B cell (primary cell): ENCODE measurements at regions not wholly inside any gene's neighbourhood (a gene's known extent, or its start where the extent isn't known, plus 50 kb on each side); places are given as distances from the start of the nearest gene placed in this dataset.

Experiments used
- ATAC-seq: fragments of 200-7000 bp; cut with Tn5 transposase; one replicate; pipeline ENCODE4 v1.10.0; 2021; ENCODE audit warnings: low read depth, mild to moderate bottlenecking, moderate number of reproducible peaks, moderate library complexity
- CTCF ChIA-PET: fragments of 350-600 bp; sonication (Branson Sonifier 250); formaldehyde crosslinking; loops from one replicate; lab custom pipeline; 2021; ENCODE audit warnings: antibody characterized with exemption, inconsistent platforms; lab: Charles Lee
- POLR2A ChIA-PET: fragments of 350-600 bp; sonication (Branson Sonifier 250); formaldehyde crosslinking; loops from one replicate; lab custom pipeline; 2021; ENCODE audit warnings: antibody characterized with exemption; lab: Charles Lee
- DNase-seq: peaks from one replicate; pipeline ENCODE4 v3.0.0; 2013
- H2AFZ ChIP-seq: 2 replicates; pipeline ENCODE4 v1.6.1; 2012; ENCODE audit warnings: mild to moderate bottlenecking, low read depth, low read length; ENCODE audit not compliant: insufficient read depth, poor library complexity, severe bottlenecking
- H3K27ac ChIP-seq, 2 donors: 1 replicate in 1 of 2; 2 replicates in 1 of 2; pipeline ENCODE4 v1.5.1; 2012 to 2013; ENCODE audit warnings: low read length in 2 of 2, mild to moderate bottlenecking in 2 of 2, moderate library complexity in 1 of 2
- H3K27me3 ChIP-seq, 4 experiments: fragments of 200-600 bp in 1 of 4; sonication (generic) in 1 of 4; replicated peaks in 1 of 4; 1 replicate in 2 of 4; 2 replicates in 2 of 4; pipeline versions ENCODE4 v1.6.1 to v1.7.0; 2013 to 2016; ENCODE audit warnings: low read length in 3 of 4, mild to moderate bottlenecking in 2 of 4, mixed read lengths in 1 of 4, moderate library complexity in 1 of 4; ENCODE audit not compliant: insufficient read depth in 4 of 4, control insufficient read depth in 3 of 4; ENCODE audit errors: control extremely low read depth in 1 of 4
- H3K36me3 ChIP-seq, 2 experiments: replicated peaks in 1 of 2; 1 replicate in 1 of 2; 2 replicates in 1 of 2; pipeline versions ENCODE4 v1.6.1 to v1.7.1; 2013; ENCODE audit warnings: low read length in 1 of 2; ENCODE audit not compliant: insufficient read depth in 2 of 2, control insufficient read depth in 1 of 2; ENCODE audit errors: control extremely low read depth in 1 of 2, extremely low read depth in 1 of 2
- H3K4me1 ChIP-seq, 2 donors: fragments of 200-600 bp in 1 of 2; sonication (generic) in 1 of 2; 1 replicate in 1 of 2; 2 replicates in 1 of 2; pipeline versions ENCODE4 v1.5.1 to v1.6.1; 2013 to 2017; ENCODE audit warnings: low read length in 2 of 2; ENCODE audit not compliant: control insufficient read depth in 2 of 2, insufficient read depth in 2 of 2
- H3K4me2 ChIP-seq: replicated peaks from 2 replicates; pipeline ENCODE3; 2012; ENCODE audit warnings: mild to moderate bottlenecking, low read depth, low read length; ENCODE audit not compliant: poor library complexity, severe bottlenecking
- H3K4me3 ChIP-seq, 5 experiments: fragments of 200-600 bp in 1 of 5; sonication (generic) in 1 of 5; 1 replicate in 3 of 5; 2 replicates in 2 of 5; pipeline versions ENCODE4 v1.5.1 to v1.7.0; 2011 to 2016; ENCODE audit warnings: low read length in 4 of 5, mild to moderate bottlenecking in 4 of 5, low read depth in 2 of 5, control low read depth in 1 of 5, moderate library complexity in 1 of 5; ENCODE audit not compliant: insufficient read depth in 1 of 5; ENCODE audit errors: control extremely low read depth in 1 of 5, extremely low read depth in 1 of 5
- H3K79me2 ChIP-seq: fragments of 200-600 bp; sonication (generic); one replicate; pipeline ENCODE4 v1.6.0; 2016; ENCODE audit warnings: low read length; ENCODE audit not compliant: control insufficient read depth, insufficient read depth
- H3K9ac ChIP-seq: fragments of 200-600 bp; sonication (generic); 2 replicates; pipeline ENCODE4 v1.6.1; 2017; ENCODE audit warnings: mild to moderate bottlenecking, low read length, moderate library complexity
- H3K9me3 ChIP-seq, 3 donors: one replicate each; pipeline versions ENCODE4 v1.6.1 to v1.7.1; 2013; ENCODE audit warnings: low read length in 2 of 3; ENCODE audit not compliant: control insufficient read depth in 2 of 3, insufficient read depth in 1 of 3; ENCODE audit errors: control extremely low read depth in 1 of 3
- H4K20me1 ChIP-seq: 2 replicates; pipeline ENCODE4 v1.6.0; 2012; ENCODE audit warnings: mild to moderate bottlenecking, low read length; ENCODE audit not compliant: insufficient read depth, control insufficient read depth, poor library complexity, severe bottlenecking
- H3K27ac Mint-ChIP-seq: one replicate; pipeline ENCODE4 v1.8.0; 2021; ENCODE audit warnings: mixed read lengths
- H3K27me3 Mint-ChIP-seq: one replicate; pipeline ENCODE4 v1.8.0; 2021; ENCODE audit warnings: mixed read lengths
- H3K4me1 Mint-ChIP-seq: one replicate; pipeline ENCODE4 v1.8.0; 2021; ENCODE audit warnings: mixed read lengths
- H3K4me3 Mint-ChIP-seq: one replicate; pipeline ENCODE4 v1.8.0; 2021; ENCODE audit warnings: mixed read lengths
- H3K9me3 Mint-ChIP-seq: one replicate; pipeline ENCODE4 v1.8.0; 2022; ENCODE audit warnings: mixed read lengths; ENCODE audit not compliant: insufficient read depth
- EZH2 ChIP-seq: IDR thresholded peaks from 2 replicates; pipeline ENCODE4 v1.6.1; 2012; ENCODE audit warnings: borderline replicate concordance, low read depth, mild to moderate bottlenecking, moderate library complexity, low read length; ENCODE audit not compliant: insufficient read depth, poor library complexity, severe bottlenecking
- WGBS: methylation state at CpG from one replicate; pipeline ENCODE4 v1.1.5; 2013; ENCODE audit warnings: missing lambda C conversion rate; ENCODE audit not compliant: insufficient coverage; 5-methylcytosine and 5-hydroxymethylcytosine counted together
- intact Hi-C: fragments of 100-400 bp; cut with micrococcal nuclease; formaldehyde crosslinking; loops from one replicate; pipeline ENCODE4 v1.10.0; 2022
- TF ChIP-seq, protein P1 (sequence below): fragments of 200-600 bp; IDR thresholded peaks from one replicate; pipeline ENCODE4 v1.8.0; 2022; ENCODE audit warnings: antibody characterized with exemption, mild to moderate bottlenecking

DNA sequence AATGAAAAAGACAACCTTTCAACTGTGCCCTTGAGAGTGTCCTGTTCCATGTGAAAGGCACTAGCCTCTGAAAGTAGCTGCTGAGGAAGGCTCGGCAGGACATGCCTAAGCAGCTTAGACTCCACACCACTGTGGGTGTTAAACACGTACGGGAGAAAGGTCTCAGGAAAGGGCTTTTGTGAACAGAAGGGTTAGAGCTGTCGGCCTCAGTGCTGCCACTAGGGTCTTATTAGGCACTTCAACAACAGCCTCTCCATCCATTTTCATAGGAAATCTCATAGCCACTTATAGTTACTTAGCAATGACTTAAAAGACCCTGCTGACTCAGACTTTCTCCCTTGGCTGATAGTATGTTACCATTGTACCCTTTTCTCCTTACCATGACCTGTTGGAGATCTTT lies 662.8 kb downstream of the TBC1D32 start:
- intact Hi-C loops, result no loop called here
- H2AFZ ChIP-seq, result no peak overlapping the region
- no peak overlapping the region for H3K4me2 ChIP-seq
- Mint-ChIP-seq H3K9me3 (peaks cover 2% of the 10 kb centered on the region), H3K27me3 (no peaks in the 10 kb centered on the region), H3K4me1 (no peaks in the 10 kb centered on the region), H3K4me3 (no peak overlapping the region), H3K27ac (no peak overlapping the region)
- ATAC-seq, result no peak
- no peak overlapping the region for H3K27ac ChIP-seq
- WGBS, result no CpG with 5 or more reads among the region's 4 CpGs
- H3K4me3 ChIP-seq, result no peak overlapping the region
- DNase-seq, result no peak
- TF ChIP-seq, protein P1, sequence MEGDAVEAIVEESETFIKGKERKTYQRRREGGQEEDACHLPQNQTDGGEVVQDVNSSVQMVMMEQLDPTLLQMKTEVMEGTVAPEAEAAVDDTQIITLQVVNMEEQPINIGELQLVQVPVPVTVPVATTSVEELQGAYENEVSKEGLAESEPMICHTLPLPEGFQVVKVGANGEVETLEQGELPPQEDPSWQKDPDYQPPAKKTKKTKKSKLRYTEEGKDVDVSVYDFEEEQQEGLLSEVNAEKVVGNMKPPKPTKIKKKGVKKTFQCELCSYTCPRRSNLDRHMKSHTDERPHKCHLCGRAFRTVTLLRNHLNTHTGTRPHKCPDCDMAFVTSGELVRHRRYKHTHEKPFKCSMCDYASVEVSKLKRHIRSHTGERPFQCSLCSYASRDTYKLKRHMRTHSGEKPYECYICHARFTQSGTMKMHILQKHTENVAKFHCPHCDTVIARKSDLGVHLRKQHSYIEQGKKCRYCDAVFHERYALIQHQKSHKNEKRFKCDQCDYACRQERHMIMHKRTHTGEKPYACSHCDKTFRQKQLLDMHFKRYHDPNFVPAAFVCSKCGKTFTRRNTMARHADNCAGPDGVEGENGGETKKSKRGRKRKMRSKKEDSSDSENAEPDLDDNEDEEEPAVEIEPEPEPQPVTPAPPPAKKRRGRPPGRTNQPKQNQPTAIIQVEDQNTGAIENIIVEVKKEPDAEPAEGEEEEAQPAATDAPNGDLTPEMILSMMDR, result no peak
- TF ChIP-seq EZH2, result no peak
- no peaks in the 10 kb centered on the region for H3K27me3 ChIP-seq
- peaks cover 0 to under 1% (median 0%) of the 10 kb centered on the region in 3 donors for H3K9me3 ChIP-seq
- ChIA-PET CTCF (no interaction called here), POLR2A (no interaction called here)
- H3K4me1 ChIP-seq, result no peaks in the 10 kb centered on the region
- H3K9ac ChIP-seq, result no peak overlapping the region
- H3K79me2 ChIP-seq, result no peaks in the 10 kb centered on the region
- H4K20me1 ChIP-seq, result no peaks in the 10 kb centered on the region
- no peaks in the 10 kb centered on the region for H3K36me3 ChIP-seq

DNA sequence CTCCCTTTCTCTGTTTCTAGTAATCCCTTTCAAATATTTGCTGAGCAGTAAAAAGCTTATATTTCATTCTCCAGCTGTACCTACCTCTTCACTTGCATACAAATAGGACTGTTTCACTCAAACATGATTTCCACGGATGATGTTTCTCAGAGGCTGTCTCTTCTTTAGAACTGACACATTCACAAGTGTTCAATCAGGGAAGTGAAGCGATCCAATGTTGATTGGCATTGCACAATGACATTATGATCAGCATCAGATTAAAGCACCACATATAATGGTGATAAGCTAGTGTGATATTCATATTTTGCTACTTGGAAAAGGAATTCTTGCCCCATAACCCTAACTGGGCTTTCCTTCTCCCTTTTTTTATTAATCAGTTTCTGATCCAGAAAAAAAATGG lies 681.8 kb downstream of the TBC1D32 start:
- ChIA-PET POLR2A (no interaction called here), CTCF (no interaction called here)
- Histone ChIP-seq H3K27ac (no peak overlapping the region), H3K9ac (no peak overlapping the region), H3K4me1 (no peaks in the 10 kb centered on the region), H3K4me2 (no peak overlapping the region), H3K36me3 (no peaks in the 10 kb centered on the region), H3K9me3 (no peaks in the 10 kb centered on the region), H3K27me3 (no peaks in the 10 kb centered on the region), H4K20me1 (no peaks in the 10 kb centered on the region), H2AFZ (no peak overlapping the region), H3K4me3 (no peak overlapping the region), H3K79me2 (no peaks in the 10 kb centered on the region)
- 80% methylated on average over 1 of the region's 2 CpGs for WGBS
- H3K9me3 Mint-ChIP-seq, result peaks cover 2% of the 10 kb centered on the region
- TF ChIP-seq, protein P1, result no peak
- TF ChIP-seq EZH2, result no peak
- H3K4me3 Mint-ChIP-seq, result no peak overlapping the region
- no peaks in the 10 kb centered on the region for H3K27me3 Mint-ChIP-seq
- no peak overlapping the region for H3K27ac Mint-ChIP-seq
- DNase-seq (no peak), ATAC-seq (no peak)
- intact Hi-C loops, result no loop called here
- no peaks in the 10 kb centered on the region for H3K4me1 Mint-ChIP-seq
